CD4-positive, alpha-beta T cell treated with Interleukin-6 for 4 hours (primary cell): ENCODE measurements at regions not wholly inside any gene's neighbourhood (a gene's known extent, or its start where the extent isn't known, plus 50 kb on each side); places are given as distances from the start of the nearest gene placed in this dataset.

Experiments used
- DNase-seq: peaks from one replicate; pipeline ENCODE4 v3.0.0-alpha.2; 2020; ENCODE audit warnings: mixed read lengths

GRCh38 chr1:4046836-4047461 is 146.9 kb upstream of the C1orf174 start:
- no peak for DNase-seq

GRCh38 chr1:4047666-4048065 is 147.6 kb upstream of the C1orf174 start:
- no peak for DNase-seq

- no peak for DNase-seq
Observed at GRCh38 chr1:4048076-4048475, 148.0 kb upstream of the C1orf174 start.

DNA sequence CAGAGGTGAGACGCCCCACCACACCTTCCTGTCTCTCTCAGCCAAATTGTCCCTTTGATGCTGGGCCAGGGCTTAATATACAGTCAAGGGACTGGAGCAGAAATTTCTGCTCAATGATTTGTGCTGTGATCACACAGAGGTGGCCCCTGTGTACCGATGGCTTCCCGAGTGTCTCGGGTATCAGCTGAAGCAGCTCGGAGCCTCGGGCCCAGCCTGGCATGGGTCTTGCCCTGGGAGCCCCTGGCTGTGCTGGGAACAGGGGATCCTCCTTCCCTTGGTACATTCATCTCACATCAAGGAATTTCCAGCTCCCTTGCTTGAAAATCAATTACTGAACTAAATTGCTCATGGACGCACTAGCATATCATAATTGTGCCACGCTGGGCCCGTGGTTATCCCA is 148.8 kb upstream of the C1orf174 start:
- DNase-seq: no peak

DNA sequence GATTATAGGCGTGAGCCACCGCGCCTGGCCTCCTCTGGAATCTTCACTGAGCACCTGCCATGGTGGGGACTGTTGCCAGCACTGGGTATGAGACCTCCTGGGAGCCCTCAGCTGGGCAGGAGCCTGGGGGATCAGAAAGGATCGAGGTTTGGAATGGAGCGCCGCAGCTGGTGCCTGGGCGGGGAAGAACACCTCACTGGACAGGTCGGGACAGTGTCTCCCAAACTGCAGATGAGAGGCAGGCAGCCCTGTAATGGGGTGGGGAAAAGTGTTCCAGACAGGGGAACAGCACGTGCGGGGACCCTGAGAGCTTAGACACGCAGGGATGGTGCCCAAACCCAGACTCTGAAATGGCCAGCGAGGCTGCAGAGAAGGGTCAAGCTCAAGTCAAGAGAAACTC is 150.9 kb upstream of the C1orf174 start:
- no peak for DNase-seq

DNA sequence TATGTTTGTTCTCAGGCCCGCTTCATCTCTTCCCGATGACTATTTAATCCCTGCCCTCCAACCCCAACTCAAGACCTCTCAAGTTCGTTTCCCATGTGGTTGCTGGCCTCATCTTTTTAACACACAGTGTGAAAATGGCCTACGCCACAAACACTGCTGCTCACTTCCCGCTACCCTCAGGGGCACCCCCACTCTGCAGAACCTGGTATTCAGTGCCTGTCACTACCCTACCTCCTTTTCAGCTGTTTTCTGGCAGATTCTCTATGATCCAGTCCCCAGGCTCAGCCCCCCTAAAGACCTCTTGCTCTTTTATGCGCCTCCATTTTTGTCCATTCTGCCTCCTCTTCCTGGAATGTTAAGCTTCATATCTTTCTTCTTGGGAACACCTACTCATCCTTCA is 152.6 kb upstream of the C1orf174 start:
- no peak for DNase-seq

- no peak for DNase-seq
Observed at GRCh38 chr1:4053160-4053748, 153.2 kb upstream of the C1orf174 start.

- DNase-seq: no peak
Observed at GRCh38 chr1:4053774-4054173, 153.7 kb upstream of the C1orf174 start.

- DNase-seq: no peak
Observed at GRCh38 chr1:4055294-4055967, 155.4 kb upstream of the C1orf174 start.

DNA sequence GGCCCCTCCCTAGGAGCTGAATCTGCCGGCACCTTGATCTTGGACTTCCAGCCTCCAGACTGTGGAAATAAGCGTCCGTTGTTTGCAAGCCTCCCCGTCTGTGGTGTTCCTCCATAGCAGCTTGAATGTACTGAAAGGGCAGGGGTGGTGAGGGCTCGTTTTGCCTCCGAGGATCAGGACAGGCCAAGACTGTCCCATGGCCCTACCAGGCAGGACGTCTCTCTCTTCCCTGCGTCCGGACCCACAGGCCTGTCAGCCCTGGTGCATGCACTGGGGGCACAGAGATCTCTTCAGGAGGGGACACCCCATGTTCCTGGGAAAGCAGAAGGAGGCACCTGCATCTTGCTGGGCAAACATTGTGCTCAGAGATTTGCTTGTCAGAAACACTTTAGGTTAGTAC is 156.3 kb upstream of the C1orf174 start:
- DNase-seq: no peak

- DNase-seq: no peak
Observed at GRCh38 chr1:4056989-4057388, 156.9 kb upstream of the C1orf174 start.

DNA sequence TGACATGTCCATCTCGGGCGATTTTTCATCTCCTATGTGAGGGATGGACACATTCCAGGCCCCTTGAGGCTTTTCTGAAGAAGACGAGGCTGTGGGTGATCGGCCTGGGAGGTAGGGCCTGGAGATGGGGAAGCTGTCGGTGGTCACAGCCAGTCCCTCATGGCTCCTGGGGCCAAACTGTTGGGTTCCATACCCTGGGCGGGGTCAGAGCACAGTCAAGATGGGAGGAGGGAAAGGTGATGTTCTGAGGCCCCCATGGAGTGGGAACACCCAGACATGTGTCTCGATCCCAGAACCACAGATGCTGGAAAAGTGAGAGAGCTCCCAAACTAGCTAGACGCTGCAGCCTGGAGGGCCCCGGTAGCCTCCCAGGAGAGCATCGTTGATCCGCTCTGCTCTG is 157.5 kb upstream of the C1orf174 start:
- no peak for DNase-seq

GRCh38 chr1:4058122-4058521 is 158.1 kb upstream of the C1orf174 start:
- DNase-seq: no peak

DNA sequence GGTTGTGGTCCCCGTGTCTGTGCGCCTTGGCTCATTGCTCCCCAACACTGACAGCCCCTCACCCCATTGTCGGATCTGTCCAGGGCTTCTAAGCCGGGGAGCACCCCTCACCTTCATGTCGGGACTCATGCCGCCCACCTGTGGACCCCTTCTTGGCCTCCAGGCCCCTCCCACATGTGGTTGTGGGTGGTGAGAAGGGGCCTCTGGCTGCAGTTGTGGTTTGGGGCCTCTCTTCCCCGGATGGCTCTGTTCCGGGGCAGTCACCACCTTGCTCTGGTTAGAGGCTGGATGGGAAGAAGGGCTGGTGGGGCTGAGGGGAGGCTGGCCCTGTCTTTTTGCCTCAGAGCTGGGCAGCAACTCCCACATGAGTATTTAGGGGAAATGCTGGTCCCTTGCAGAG is 158.6 kb upstream of the C1orf174 start:
- no peak for DNase-seq

GRCh38 chr1:4059270-4059669 is 159.2 kb upstream of the C1orf174 start:
- DNase-seq: no peak

GRCh38 chr1:4060850-4061249 is 160.8 kb upstream of the C1orf174 start:
- no peak for DNase-seq

DNA sequence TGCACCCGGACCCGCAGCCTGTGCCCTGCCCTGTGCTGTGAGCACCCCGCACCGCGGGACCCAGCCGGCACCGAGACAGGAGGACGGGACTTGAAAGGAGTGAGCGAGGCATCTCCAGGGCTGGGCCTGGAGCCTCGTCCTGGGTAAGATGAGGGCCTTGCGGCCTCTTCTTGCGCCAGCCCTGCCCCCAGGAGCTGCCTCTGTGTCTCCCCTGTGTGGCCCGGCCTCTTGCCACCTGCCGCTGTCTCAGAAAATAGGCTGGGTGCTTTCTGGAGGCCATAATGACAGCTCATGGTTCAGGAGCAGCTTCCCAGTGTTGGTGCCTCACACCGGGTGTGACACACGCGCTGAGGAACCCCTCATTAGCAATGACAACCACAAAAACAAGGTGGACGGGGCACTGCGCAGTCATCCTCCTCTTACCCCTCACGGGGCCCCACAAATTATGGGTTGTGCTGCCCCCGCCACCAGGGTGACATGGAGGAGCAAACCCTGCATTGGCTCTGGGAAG is 161.5 kb upstream of the C1orf174 start:
- DNase-seq: no peak

GRCh38 chr1:4062041-4062440 is 162.0 kb upstream of the C1orf174 start:
- no peak for DNase-seq

DNA sequence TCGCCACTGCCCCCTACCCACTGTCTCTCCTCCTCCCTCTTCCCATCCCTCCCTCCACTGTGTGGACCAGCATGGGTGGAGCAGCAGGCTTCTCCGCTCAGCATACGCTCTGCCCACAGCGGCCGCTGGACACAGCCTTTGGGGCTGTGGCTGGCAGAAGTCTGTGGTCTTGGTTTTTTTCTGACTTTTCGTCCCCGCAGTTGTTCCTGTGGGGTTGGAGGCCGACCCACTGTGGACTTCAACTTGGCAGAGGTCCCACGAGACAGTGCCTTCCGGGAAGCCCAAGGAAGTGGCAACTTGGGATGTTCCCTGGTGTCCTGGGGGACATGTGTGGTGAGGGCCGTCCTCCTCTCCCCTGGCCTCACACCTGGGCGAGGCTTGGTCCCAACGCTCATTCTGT is 162.5 kb upstream of the C1orf174 start:
- DNase-seq: no peak

DNA sequence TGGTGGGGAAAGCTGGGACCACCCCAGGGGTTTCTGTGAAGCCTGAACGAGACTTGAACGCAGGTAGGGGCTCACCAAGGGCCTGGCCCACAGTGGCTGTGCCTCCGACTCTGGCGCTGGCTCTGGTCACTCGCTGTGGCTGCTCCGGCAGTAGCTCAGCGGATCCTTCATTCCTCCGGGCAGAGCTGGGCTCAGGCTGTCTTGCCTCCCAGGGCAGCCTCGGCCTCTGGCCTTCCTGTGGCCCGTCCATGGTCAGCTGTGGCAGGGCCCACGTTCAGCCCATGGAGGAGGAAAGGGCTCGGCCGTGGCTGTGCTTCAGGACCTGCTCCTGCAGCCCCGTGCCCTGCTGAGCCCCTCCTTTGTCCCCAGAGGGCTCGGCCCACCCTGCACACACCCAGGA is 162.9 kb upstream of the C1orf174 start:
- no peak for DNase-seq

GRCh38 chr1:4063516-4063915 is 163.4 kb upstream of the C1orf174 start:
- no peak for DNase-seq

DNA sequence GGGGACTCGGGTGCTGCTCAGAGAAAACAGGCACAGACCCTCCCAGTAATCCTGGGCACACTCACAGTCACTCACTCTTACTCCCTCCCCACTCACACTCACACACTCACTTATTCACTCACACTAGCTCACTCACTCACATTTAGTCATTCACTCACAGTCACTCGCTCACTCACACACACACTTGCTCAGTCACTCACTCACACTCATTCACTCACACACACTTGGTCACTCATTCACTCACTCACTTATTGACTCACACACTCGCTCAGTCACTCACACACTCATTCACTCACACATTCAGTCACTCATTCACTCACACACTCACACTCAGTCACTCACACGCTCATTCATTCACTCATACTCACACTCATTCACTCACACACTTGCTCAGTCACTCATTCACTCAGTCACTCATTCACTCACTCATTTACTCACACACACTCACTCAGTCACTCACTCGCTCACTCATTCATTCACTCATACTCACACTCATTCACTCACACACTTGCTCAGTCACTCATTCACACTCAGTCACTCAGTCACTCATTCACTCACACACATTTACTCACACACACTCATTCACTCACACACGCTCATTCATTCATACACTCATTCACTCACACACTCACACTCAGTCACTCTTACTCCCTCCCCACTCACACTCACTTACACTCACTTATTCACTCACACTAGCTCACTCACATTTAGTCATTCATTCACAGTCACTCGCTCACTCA is 164.2 kb upstream of the C1orf174 start:
- no peak for DNase-seq

- DNase-seq: no peak
Observed at GRCh38 chr1:4066860-4067599, 167.0 kb upstream of the C1orf174 start.
